Nephron (organoid): ENCODE measurements at regions not wholly inside any gene's neighbourhood (a gene's known extent, or its start where the extent isn't known, plus 50 kb on each side); places are given as distances from the start of the nearest gene placed in this dataset.

Experiments
- H3K27ac Mint-ChIP-seq, 3 experiments: 2 replicates each; pipeline ENCODE4 v1.8.0; 2020; ENCODE audit warnings: mixed read lengths in 3 of 3, mild to moderate bottlenecking in 2 of 3, moderate library complexity in 1 of 3
- H3K27me3 Mint-ChIP-seq: 2 replicates; pipeline ENCODE4 v1.8.0; 2021; ENCODE audit warnings: low read depth, mild to moderate bottlenecking, moderate library complexity, mixed read lengths
- H3K36me3 Mint-ChIP-seq: 2 replicates; pipeline ENCODE4 v1.8.0; 2020; ENCODE audit warnings: low read depth, mixed read lengths
- H3K4me1 Mint-ChIP-seq: 2 replicates; pipeline ENCODE4 v1.8.0; 2020; ENCODE audit warnings: mixed read lengths
- H3K4me3 Mint-ChIP-seq, 3 experiments: 2 replicates each; pipeline ENCODE4 v1.8.0; 2020; ENCODE audit warnings: mild to moderate bottlenecking in 3 of 3, mixed read lengths in 3 of 3, moderate library complexity in 2 of 3
- H3K9me3 Mint-ChIP-seq: 2 replicates; pipeline ENCODE4 v1.8.0; 2020; ENCODE audit warnings: mixed read lengths
- TF ChIP-seq, protein P1 (sequence below), 3 experiments: fragments of 200-600 bp; sonication (generic); IDR thresholded peaks; one replicate each; pipeline ENCODE4 v1.5.0; 2021; ENCODE audit warnings: antibody characterized with exemption in 3 of 3; ENCODE audit not compliant: unreplicated experiment in 3 of 3

DNA sequence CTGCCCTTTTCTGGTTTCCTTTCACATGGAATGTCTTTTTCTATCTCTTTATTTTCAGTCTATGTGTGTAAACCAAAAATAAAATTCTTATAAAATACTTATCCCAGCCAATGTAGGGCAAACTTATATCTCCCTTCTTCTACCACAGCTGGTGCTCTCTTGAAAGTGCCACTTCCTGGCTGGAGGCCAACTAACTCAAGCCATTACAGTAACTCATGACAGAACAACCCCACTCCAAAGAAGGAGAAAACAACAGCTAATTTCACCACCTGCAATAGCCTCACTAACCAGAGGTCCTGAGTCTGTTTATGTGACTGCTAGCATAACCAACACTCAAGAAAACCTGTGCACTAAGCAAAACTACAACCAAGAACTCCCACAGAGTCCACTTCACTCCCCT is 74.9 kb upstream of the DBX1 start:
- no peaks in the 10 kb centered on the region for H3K27me3 Mint-ChIP-seq
- H3K4me3 Mint-ChIP-seq = no peak overlapping the region
- TF ChIP-seq, protein P1, sequence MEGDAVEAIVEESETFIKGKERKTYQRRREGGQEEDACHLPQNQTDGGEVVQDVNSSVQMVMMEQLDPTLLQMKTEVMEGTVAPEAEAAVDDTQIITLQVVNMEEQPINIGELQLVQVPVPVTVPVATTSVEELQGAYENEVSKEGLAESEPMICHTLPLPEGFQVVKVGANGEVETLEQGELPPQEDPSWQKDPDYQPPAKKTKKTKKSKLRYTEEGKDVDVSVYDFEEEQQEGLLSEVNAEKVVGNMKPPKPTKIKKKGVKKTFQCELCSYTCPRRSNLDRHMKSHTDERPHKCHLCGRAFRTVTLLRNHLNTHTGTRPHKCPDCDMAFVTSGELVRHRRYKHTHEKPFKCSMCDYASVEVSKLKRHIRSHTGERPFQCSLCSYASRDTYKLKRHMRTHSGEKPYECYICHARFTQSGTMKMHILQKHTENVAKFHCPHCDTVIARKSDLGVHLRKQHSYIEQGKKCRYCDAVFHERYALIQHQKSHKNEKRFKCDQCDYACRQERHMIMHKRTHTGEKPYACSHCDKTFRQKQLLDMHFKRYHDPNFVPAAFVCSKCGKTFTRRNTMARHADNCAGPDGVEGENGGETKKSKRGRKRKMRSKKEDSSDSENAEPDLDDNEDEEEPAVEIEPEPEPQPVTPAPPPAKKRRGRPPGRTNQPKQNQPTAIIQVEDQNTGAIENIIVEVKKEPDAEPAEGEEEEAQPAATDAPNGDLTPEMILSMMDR (IDR thresholded peaks at IDR 0.05; ENCODE audit: unreplicated experiment in 3 of 3) = no peak
- peaks cover 30% of the 10 kb centered on the region for H3K9me3 Mint-ChIP-seq
- H3K27ac Mint-ChIP-seq = no peak overlapping the region
- H3K36me3 Mint-ChIP-seq = no peaks in the 10 kb centered on the region
- no peaks in the 10 kb centered on the region for H3K4me1 Mint-ChIP-seq

DNA sequence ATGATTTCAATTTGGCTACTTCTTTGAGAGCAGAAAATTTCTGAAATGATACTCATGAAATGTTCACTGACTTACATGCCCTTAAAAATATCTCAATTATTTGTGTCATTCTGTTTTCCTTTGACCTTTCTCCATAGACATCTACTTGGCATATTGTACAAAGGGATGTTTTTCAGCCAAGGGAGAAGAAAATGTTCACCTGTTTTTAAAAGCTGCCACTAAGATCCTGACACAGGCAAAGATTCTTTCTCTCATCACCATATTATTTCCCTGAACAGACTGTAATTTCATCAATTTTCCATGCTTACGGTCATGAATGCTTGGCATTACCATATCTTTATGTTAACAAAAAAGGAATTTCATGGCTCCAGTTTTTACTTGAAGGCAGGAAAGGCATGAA is 67.4 kb upstream of the DBX1 start:
- Mint-ChIP-seq H3K4me1 (peaks cover 20% of the 10 kb centered on the region), H3K9me3 (peaks cover 9% of the 10 kb centered on the region), H3K27ac (no peak overlapping the region), H3K36me3 (no peaks in the 10 kb centered on the region), H3K4me3 (no peak overlapping the region), H3K27me3 (no peaks in the 10 kb centered on the region)
- TF ChIP-seq, protein P1 (IDR thresholded peaks at IDR 0.05; ENCODE audit: unreplicated experiment in 3 of 3) = no peak

DNA sequence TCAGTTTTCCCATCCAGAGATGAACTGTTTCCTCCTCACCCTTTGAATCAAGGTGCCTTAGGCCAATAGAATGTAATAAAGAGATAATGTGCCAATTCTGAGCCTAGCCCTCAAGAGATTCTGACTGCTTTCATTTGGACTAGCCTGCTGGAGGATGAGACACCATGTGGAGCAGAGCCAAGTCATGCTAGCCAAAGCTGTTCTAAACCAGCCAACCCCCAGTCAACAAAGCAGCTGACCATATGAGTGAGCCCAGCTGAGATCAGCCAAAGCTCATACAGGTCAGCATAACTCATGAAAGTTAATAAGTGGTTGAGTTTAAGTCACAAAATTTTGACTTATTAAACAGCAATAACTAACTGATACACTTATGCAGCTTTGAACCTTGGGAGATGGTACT is 66.7 kb upstream of the DBX1 start:
- no peak overlapping the region for H3K27ac Mint-ChIP-seq
- H3K4me1 Mint-ChIP-seq = peaks cover 21% of the 10 kb centered on the region
- H3K4me3 Mint-ChIP-seq = no peak overlapping the region
- H3K27me3 Mint-ChIP-seq = no peaks in the 10 kb centered on the region
- TF ChIP-seq, protein P1 (IDR thresholded peaks at IDR 0.05; ENCODE audit: unreplicated experiment in 3 of 3) = no peak
- no peaks in the 10 kb centered on the region for H3K36me3 Mint-ChIP-seq
- H3K9me3 Mint-ChIP-seq = peaks cover 7% of the 10 kb centered on the region

DNA sequence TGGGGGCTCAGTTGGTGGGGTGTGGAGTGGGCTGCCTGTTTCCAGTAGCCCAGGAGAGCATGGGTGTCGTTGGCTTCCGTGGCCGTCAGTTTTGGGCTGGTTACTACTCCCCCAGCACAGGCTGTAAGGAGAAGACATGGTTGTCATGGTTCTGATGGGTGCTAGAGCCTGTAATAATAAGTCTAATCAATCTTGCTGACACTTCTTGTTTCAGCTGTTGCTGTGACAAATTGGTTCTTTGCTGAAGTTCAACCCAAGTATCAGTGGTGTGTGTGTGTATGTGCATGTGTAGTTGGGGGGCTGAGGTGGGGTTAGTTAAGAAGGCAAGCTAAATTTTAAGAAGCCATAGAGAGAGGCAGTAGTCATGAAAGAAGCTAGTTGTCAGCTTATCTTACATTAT is 61.3 kb upstream of the DBX1 start:
- H3K4me3 Mint-ChIP-seq = no peak overlapping the region
- H3K27me3 Mint-ChIP-seq = no peaks in the 10 kb centered on the region
- no peaks in the 10 kb centered on the region for H3K36me3 Mint-ChIP-seq
- peaks cover 18% of the 10 kb centered on the region for H3K4me1 Mint-ChIP-seq
- H3K9me3 Mint-ChIP-seq = no peaks in the 10 kb centered on the region
- TF ChIP-seq, protein P1 (IDR thresholded peaks at IDR 0.05; ENCODE audit: unreplicated experiment in 3 of 3) = no peak
- peak overlapping the region in 2 of 3 experiments; percentile 30 to 67 for H3K27ac Mint-ChIP-seq

DNA sequence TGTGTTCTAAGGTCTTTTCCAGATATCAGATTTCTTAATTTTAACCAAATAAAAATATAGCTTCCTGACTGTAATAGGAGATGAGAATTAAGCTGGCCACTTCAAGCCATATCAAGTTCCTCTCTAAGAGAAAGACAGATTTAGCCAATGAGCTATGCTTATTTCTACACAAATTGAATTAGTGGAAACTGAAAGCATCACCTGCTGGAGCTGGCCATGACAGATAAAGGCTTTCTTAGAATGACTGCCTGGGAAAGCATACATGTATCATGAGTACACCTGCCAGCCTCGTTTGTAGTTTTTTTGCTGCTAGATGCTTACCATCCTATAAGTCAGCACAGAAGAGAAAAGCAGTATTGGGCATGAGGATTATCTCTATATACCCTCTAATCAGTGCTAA is 53.5 kb upstream of the DBX1 start:
- Mint-ChIP-seq H3K4me1 (no peaks in the 10 kb centered on the region), H3K27ac (no peak overlapping the region), H3K4me3 (no peak overlapping the region), H3K36me3 (no peaks in the 10 kb centered on the region), H3K9me3 (no peaks in the 10 kb centered on the region), H3K27me3 (peaks cover 30% of the 10 kb centered on the region)
- TF ChIP-seq, protein P1 (IDR thresholded peaks at IDR 0.05; ENCODE audit: unreplicated experiment in 3 of 3) = no peak

DNA sequence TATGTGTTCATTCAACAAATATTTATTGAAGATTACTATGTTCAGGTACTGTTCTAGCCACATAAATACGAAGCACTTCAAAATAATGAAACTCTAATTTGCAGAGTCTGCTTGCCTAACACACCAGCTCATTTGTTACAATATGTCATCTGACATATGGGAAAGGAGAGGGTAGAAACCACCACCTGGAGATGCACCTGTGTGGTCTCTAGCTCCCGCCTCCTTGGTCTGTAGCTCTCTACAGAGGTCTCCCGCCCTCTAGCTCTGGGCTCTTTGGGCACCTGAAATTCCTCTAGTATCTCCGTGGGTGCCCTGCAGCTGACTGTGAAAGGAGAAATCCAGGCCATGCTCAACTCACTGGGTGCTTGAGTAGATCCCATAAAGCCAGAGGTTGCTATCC is 51.4 kb upstream of the DBX1 start:
- Mint-ChIP-seq H3K9me3 (peaks cover 5% of the 10 kb centered on the region), H3K4me1 (peaks cover 6% of the 10 kb centered on the region), H3K27ac (no peak overlapping the region), H3K4me3 (no peak overlapping the region), H3K36me3 (no peaks in the 10 kb centered on the region), H3K27me3 (peaks cover 51% of the 10 kb centered on the region)
- TF ChIP-seq, protein P1 (IDR thresholded peaks at IDR 0.05; ENCODE audit: unreplicated experiment in 3 of 3) = no peak
